ENCODE measurements at regions not wholly inside any gene's neighbourhood (a gene's known extent, or its start where the extent isn't known, plus 50 kb on each side); places are given as distances from the start of the nearest gene placed in this dataset.
"Not testable (repeated sequence)": the region's sequence is repeated elsewhere in the genome, so short reads cannot be mapped to it uniquely, and the experiment has no call there.

GRCh38 chr17:22405080-22405479 is 712.8 kb downstream of the KCNJ18 start:
- H3K27me3 Mint-ChIP-seq; H3K4me1 Mint-ChIP-seq; H3K4me3 Mint-ChIP-seq; POLR2A ChIA-PET; H3K36me3 Mint-ChIP-seq (ENCODE audit: low read depth); CTCF ChIA-PET; H3K9me3 Mint-ChIP-seq; H3K27ac Mint-ChIP-seq; DNase-seq: not testable (repeated sequence)

GRCh38 chr17:22409160-22409751 is 716.9 kb downstream of the KCNJ18 start:
- POLR2A ChIA-PET = no interaction called here
- Mint-ChIP-seq H3K4me1 (no peaks in the 10 kb centered on the region), H3K27me3 (no peaks in the 10 kb centered on the region)

GRCh38 chr17:22410136-22410535 is 717.8 kb downstream of the KCNJ18 start:
- Mint-ChIP-seq H3K27me3 (no peaks in the 10 kb centered on the region), H3K4me1 (no peaks in the 10 kb centered on the region), H3K9me3 (peaks cover 23% of the 10 kb centered on the region), H3K36me3 (ENCODE audit: low read depth) (no peaks in the 10 kb centered on the region), H3K27ac (no peak overlapping the region), H3K4me3 (no peak overlapping the region)
- no peak for DNase-seq
- POLR2A ChIA-PET = no interaction called here
- CTCF ChIA-PET = no interaction called here

More at GRCh38 chr17:22409160-22409751, 716.9 kb downstream of the KCNJ18 start:
- DNase-seq = no peak
- no peaks in the 10 kb centered on the region for H3K36me3 Mint-ChIP-seq (ENCODE audit: low read depth)
- no peak overlapping the region for H3K4me3 Mint-ChIP-seq
- no peak overlapping the region for H3K27ac Mint-ChIP-seq
- H3K9me3 Mint-ChIP-seq = peaks cover 23% of the 10 kb centered on the region
- CTCF ChIA-PET = no interaction called here

GRCh38 chr17:22411185-22411784 is 719.0 kb downstream of the KCNJ18 start:
- H3K9me3 Mint-ChIP-seq = peaks cover 31% of the 10 kb centered on the region
- H3K4me3 Mint-ChIP-seq = no peak overlapping the region
- H3K36me3 Mint-ChIP-seq (ENCODE audit: low read depth) = no peaks in the 10 kb centered on the region
- H3K27me3 Mint-ChIP-seq = no peaks in the 10 kb centered on the region
- no peaks in the 10 kb centered on the region for H3K4me1 Mint-ChIP-seq
- ChIA-PET CTCF (no interaction called here), POLR2A (no interaction called here)
- no peak for DNase-seq
- no peak overlapping the region for H3K27ac Mint-ChIP-seq

- Mint-ChIP-seq H3K27ac (no peak overlapping the region), H3K9me3 (peaks cover 28% of the 10 kb centered on the region), H3K27me3 (no peaks in the 10 kb centered on the region), H3K4me1 (no peaks in the 10 kb centered on the region), H3K36me3 (ENCODE audit: low read depth) (no peaks in the 10 kb centered on the region), H3K4me3 (no peak overlapping the region)
- ChIA-PET POLR2A (no interaction called here), CTCF (no interaction called here)
- DNase-seq = no peak
Observed at GRCh38 chr17:22435231-22435974, 743.1 kb downstream of the KCNJ18 start.

- ChIA-PET POLR2A (no interaction called here), CTCF (no interaction called here)
- no peaks in the 10 kb centered on the region for H3K27me3 Mint-ChIP-seq
- H3K36me3 Mint-ChIP-seq (ENCODE audit: low read depth) = no peaks in the 10 kb centered on the region
- H3K4me3 Mint-ChIP-seq = no peak overlapping the region
- H3K9me3 Mint-ChIP-seq = peaks cover 22% of the 10 kb centered on the region
- no peak overlapping the region for H3K27ac Mint-ChIP-seq
- no peak for DNase-seq
- H3K4me1 Mint-ChIP-seq = no peaks in the 10 kb centered on the region
Observed at GRCh38 chr17:22441776-22442175, 749.5 kb downstream of the KCNJ18 start.

- ChIA-PET CTCF (no interaction called here), POLR2A (no interaction called here)
- Mint-ChIP-seq H3K4me3 (no peak overlapping the region), H3K9me3 (peaks cover 22% of the 10 kb centered on the region), H3K27ac (no peak overlapping the region), H3K4me1 (no peaks in the 10 kb centered on the region), H3K36me3 (ENCODE audit: low read depth) (no peaks in the 10 kb centered on the region), H3K27me3 (no peaks in the 10 kb centered on the region)
- DNase-seq = no peak
Observed at GRCh38 chr17:22443061-22443460, 750.7 kb downstream of the KCNJ18 start.

GRCh38 chr17:22453181-22453580 is 760.9 kb downstream of the KCNJ18 start:
- CTCF ChIA-PET = no interaction called here
- Mint-ChIP-seq H3K4me3 (no peak overlapping the region), H3K4me1 (no peaks in the 10 kb centered on the region), H3K9me3 (peaks cover 40% of the 10 kb centered on the region), H3K36me3 (ENCODE audit: low read depth) (no peaks in the 10 kb centered on the region), H3K27me3 (no peaks in the 10 kb centered on the region), H3K27ac (no peak overlapping the region)
- POLR2A ChIA-PET = no interaction called here
- no peak for DNase-seq

- peaks cover 38% of the 10 kb centered on the region for H3K9me3 Mint-ChIP-seq
- POLR2A ChIA-PET = no interaction called here
- H3K27me3 Mint-ChIP-seq = no peaks in the 10 kb centered on the region
- CTCF ChIA-PET = no interaction called here
- DNase-seq = no peak
- H3K27ac Mint-ChIP-seq = no peak overlapping the region
- H3K4me1 Mint-ChIP-seq = no peaks in the 10 kb centered on the region
- H3K4me3 Mint-ChIP-seq = no peak overlapping the region
- H3K36me3 Mint-ChIP-seq (ENCODE audit: low read depth) = no peaks in the 10 kb centered on the region
Observed at GRCh38 chr17:22454070-22454999, 762.0 kb downstream of the KCNJ18 start.

GRCh38 chr17:22459331-22459952 is 767.1 kb downstream of the KCNJ18 start:
- H3K36me3 Mint-ChIP-seq (ENCODE audit: low read depth) = no peaks in the 10 kb centered on the region
- peaks cover 45% of the 10 kb centered on the region for H3K9me3 Mint-ChIP-seq
- no peak overlapping the region for H3K27ac Mint-ChIP-seq
- no peaks in the 10 kb centered on the region for H3K27me3 Mint-ChIP-seq
- POLR2A ChIA-PET = no interaction called here
- CTCF ChIA-PET = no interaction called here
- no peaks in the 10 kb centered on the region for H3K4me1 Mint-ChIP-seq
- H3K4me3 Mint-ChIP-seq = no peak overlapping the region
- no peak for DNase-seq

- H3K36me3 Mint-ChIP-seq (ENCODE audit: low read depth) = no peaks in the 10 kb centered on the region
- no peaks in the 10 kb centered on the region for H3K27me3 Mint-ChIP-seq
- H3K27ac Mint-ChIP-seq = no peak overlapping the region
- H3K9me3 Mint-ChIP-seq = peaks cover 46% of the 10 kb centered on the region
- ChIA-PET CTCF (no interaction called here), POLR2A (no interaction called here)
- no peaks in the 10 kb centered on the region for H3K4me1 Mint-ChIP-seq
- no peak overlapping the region for H3K4me3 Mint-ChIP-seq
- DNase-seq = no peak
Observed at GRCh38 chr17:22459953-22460350, 767.6 kb downstream of the KCNJ18 start.

GRCh38 chr17:22460461-22461063 is 768.2 kb downstream of the KCNJ18 start:
- Mint-ChIP-seq H3K9me3 (peaks cover 45% of the 10 kb centered on the region), H3K4me3 (no peak overlapping the region), H3K27me3 (no peaks in the 10 kb centered on the region), H3K27ac (no peak overlapping the region), H3K36me3 (ENCODE audit: low read depth) (no peaks in the 10 kb centered on the region), H3K4me1 (no peaks in the 10 kb centered on the region)
- no peak for DNase-seq
- ChIA-PET POLR2A (no interaction called here), CTCF (no interaction called here)

Measured in activated CD4-positive, alpha-beta memory T cell treated with anti-CD3 and anti-CD28 coated beads, Interleukin-2, amount 10 ng/mL, durations not matched to agents 7 days and 5 days (primary cell).